NCI-H2029 (cell line): ENCODE measurements at regions not wholly inside any gene's neighbourhood (a gene's known extent, or its start where the extent isn't known, plus 50 kb on each side); places are given as distances from the start of the nearest gene placed in this dataset.

Experiments
- DNase-seq: peaks from one replicate; lab custom pipeline; 2025; lab: John Stamatoyannopoulos, UW

DNA sequence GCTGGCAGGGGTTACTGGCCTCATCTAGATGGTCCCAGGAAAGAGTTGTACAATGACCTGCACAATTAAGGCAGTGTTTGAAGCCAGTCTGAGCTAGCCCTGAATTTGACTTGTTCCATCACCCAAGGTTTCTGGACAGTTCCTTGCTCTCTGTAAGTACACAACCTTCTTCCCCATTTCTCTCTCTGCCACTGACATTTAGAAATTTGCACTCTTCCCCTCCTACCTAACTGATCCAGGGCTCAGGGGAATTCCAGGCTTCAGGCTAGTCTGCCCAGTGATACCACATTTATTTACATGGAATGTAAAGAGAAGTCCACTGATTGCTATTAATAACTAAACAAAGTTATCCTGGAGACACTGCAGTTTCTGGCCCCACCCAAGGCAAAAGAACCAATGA is 139.0 kb upstream of the GPR26 start:
- DNase-seq: no peak

DNA sequence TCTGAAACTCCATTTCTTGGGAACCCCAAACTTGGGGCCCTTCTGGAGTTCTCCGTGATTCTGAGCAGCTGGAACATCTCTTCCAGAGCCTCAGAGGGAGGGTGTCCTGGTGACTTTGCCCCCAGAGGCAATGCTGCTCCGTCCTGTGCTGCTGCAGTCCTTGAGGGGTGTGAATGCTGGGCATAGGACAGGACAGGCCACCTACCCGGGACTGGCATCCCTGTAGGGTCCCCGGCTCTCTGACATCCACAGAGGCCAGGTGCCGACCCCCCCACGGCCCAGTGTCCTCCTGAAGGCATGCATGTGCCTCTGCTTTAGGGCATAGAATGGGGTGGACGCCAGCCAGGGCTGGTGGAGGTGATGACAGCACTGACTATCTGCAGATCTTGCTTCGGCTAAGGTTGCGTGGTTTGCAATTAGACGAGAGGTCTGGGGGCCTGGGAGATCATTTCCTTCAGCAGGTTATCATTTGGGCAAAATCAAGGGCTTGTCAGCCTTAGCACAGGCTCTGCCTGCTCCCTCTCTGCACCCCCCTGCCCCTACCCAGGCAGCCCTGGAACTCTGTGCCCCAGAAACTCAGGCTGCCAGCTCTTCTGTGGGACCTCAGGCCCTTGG is 136.9 kb upstream of the GPR26 start:
- no peak for DNase-seq

GRCh38 chr10:123530166-123530870 is 135.8 kb upstream of the GPR26 start:
- DNase-seq: no peak

DNA sequence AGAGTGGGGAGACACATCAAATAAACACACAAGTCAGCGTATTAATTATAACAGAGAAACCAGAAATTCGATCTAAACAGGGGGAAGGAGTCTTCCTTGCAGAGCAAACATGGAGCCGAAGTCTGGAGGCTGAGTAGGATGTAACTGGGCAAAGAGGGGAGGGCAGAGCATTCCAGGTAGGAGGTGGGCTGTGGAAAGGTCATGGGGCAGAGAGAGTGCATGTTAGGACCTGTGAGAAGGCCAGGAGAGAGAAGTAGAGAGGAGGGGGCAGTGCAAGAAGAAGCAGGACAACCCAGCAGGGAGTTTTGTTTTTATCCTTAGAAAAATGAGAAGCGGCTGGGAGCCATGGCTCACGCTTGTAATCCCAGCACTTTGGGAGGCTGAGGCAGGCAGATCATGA is 130.8 kb upstream of the GPR26 start:
- no peak for DNase-seq

DNA sequence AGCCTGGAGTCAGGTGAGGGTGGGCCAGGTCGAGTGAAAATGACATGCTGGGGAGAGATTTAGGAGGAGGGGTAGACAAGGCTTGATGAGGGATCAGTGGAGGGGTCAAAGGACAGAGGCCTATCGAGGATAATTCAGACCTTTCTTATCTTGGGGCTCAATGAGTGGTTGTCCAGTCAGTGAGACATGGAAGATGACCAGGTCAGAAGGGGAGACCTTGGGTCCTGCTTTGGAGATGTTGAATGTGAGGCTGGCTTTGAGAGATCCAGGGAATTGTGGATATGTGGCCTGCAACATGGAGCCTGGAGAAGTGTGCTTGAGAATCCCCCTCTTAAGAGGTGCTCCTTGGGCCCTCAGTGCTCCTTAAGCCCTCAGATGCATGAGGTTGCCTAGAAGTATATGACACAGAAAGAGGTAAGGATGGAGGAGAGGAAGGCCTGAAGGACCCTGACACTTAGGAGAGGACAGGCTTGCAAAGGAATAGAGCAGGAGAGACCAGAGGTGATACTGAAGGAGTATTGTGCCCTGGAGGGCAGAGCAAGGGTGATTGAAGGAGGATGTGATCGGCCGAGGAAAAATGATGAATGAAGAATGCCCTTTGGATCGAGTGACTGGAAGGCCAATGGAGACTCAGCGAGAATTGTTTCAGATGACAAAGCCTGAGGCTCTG is 129.8 kb upstream of the GPR26 start:
- no peak for DNase-seq

DNA sequence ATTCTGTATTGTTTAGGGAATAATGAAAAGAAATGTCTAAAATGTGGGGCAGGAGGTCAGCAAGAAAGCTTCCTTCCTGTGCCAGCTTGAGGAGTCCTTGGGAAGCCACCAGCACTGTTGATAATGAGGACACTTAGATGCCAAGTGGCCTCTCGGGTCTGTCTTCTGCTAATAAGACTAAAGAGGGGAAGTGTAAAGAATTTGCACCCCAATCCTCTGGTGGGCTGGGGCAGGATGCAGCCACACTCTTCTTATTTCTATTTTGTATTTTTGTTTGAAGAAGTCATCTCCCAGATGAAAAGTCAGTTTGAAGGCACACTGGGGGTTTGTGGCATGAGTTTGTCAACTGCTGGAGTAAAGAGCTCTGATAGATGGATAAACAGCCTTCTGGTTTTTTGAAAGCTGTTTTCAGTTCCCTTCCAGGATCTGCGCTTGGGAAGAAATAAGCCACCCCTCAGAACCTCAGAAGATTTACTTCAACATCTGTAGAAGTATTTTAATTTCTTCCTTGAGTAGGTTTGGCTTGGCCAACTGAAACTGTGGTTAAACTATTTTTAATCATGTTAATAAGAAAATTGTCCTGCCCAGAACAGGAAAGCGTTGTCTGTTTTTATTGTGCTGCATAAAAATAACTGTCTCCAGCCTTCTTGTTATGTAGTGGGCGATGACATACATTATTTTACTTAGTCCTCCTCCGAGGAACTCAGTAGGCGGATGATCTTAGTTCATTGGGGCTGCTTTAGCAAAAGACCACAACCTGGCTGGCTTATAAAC is 128.8 kb upstream of the GPR26 start:
- DNase-seq: no peak

GRCh38 chr10:123538401-123539320 is 127.5 kb upstream of the GPR26 start:
- DNase-seq: no peak

GRCh38 chr10:123544986-123545385 is 121.2 kb upstream of the GPR26 start:
- no peak for DNase-seq

- no peak for DNase-seq
These were observed 117.4 kb upstream of the GPR26 start for GRCh38 chr10:123548770-123549169.

DNA sequence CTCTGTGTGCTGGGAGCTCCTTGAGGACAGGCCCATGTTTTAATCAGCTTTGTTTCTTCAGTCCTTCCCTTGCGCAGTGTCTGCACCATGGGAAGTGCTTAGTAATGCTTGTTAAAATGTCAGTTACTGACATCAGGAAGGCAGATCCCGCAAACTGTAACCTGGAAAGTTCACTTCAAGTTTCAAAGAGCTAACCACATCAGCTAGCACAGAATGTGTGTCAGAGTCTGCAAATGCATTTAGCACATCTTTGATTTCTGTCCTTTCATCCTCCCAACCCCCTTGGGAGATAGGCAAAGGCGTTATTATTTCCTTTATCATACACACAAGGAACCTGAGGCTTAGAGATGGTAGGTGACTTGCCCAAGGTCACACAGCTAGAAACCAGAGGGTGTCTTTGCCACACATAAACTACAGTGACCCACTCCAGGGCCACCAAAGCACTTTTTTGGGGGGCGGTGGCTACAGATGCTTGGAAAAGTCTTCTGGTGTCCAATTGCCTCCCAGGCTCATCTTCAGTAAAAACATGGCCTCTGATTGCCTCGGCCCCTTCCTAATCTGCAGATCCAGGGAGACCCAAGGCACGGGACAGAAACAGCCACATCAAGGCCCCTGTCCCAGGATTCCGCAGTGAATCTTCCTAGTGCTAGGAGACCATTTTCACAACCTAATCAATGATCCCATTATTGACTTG is 116.2 kb upstream of the GPR26 start:
- DNase-seq: no peak

- DNase-seq: no peak
These were observed 115.5 kb upstream of the GPR26 start for GRCh38 chr10:123550675-123551096.

DNA sequence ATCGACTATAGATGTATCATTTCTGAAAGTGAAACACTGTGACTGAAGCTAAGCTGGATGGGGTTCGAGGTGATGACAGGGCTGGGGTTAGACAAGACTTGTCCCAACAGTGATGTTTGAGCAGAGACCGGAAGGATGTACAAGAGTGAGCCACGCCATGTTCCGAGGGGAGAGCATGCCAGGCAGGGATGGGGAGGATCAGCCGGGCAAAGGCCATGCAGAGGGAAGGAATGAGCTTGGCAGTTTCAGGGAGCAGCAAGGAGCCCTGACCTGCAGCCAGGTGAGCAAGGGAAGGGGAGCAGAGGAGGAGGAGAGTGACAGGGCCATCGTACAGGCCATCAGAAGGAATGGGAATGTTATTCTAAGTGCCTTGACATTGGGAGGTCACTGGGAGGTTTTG is 114.9 kb upstream of the GPR26 start:
- DNase-seq: no peak

GRCh38 chr10:123552760-123553554 is 113.2 kb upstream of the GPR26 start:
- DNase-seq: no peak

- no peak for DNase-seq
These were observed 112.2 kb upstream of the GPR26 start for GRCh38 chr10:123553810-123554430.

- DNase-seq: no peak
These were observed 111.5 kb upstream of the GPR26 start for GRCh38 chr10:123554656-123555055.

GRCh38 chr10:123555616-123556015 is 110.5 kb upstream of the GPR26 start:
- DNase-seq: no peak

DNA sequence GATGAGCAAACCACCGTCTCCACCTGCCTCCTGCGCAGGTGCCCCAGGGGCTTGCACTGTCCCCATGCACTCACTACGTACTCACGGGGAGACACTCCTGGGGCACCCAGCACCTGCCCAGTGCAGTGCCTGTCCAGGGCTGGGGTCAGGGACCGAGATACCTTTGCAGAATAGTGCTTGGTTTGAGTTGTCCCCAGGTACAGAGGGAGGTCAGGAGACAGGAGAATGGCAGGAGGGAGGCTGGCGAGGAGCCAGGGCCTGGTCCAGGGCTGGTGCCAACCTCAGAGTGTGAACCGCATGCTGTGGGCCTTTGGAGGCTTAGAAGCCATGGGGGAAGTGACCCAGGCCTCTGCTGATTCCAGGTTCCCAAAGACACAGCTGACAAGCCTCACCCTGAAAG is 110.1 kb upstream of the GPR26 start:
- DNase-seq: no peak

DNA sequence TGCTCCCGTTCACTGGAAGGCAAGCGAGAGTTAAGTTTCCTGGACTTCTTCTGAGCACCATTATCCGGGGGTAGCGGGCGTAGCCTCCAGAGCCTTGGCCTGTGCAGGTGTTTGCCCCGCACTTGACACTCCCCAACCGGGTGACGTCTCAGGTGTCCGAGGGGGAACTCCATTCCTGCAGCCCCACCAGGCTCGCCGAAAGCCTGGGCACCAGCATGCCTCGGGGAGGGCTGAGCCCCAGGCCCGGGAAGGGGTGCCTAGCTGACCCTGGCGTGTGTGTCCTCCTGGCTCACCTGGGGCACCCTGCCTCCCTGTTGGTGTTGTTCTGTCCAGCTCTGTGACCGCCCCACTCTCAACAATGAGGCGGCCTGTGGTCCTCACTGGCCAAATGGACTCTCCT is 109.4 kb upstream of the GPR26 start:
- no peak for DNase-seq

- no peak for DNase-seq
These were observed 108.6 kb upstream of the GPR26 start for GRCh38 chr10:123557366-123558108.
